GM21825 (cell line): ENCODE measurements at regions not wholly inside any gene's neighbourhood (a gene's known extent, or its start where the extent isn't known, plus 50 kb on each side); places are given as distances from the start of the nearest gene placed in this dataset.

Experiments used
- ATAC-seq: cut with Tn5 transposase; IDR thresholded peaks from one replicate; pipeline ENCODE4 v1.9.1; 2021; ENCODE audit warnings: mild to moderate bottlenecking, moderate library complexity; ENCODE audit not compliant: unreplicated experiment

- peak; percentile 94 for ATAC-seq
Observed at GRCh38 chr7:86949052-86949778, 110.2 kb downstream of the ELAPOR2 start.

GRCh38 chr7:86947929-86948328 lies 111.5 kb downstream of the ELAPOR2 start:
- ATAC-seq = no peak

- ATAC-seq = no peak
Observed at GRCh38 chr7:86943447-86943846, 116.0 kb downstream of the ELAPOR2 start.

- ATAC-seq = no peak
Observed at GRCh38 chr7:86942995-86943394, 116.5 kb downstream of the ELAPOR2 start.

GRCh38 chr7:86942081-86942480 lies 117.4 kb downstream of the ELAPOR2 start:
- ATAC-seq = no peak

- peak; percentile 85 for ATAC-seq
Observed at GRCh38 chr7:86939197-86939814, 120.1 kb downstream of the ELAPOR2 start.

- ATAC-seq = no peak
Observed at GRCh38 chr7:86937363-86937878, 122.0 kb downstream of the ELAPOR2 start.

GRCh38 chr7:86933295-86933845 lies 126.1 kb downstream of the ELAPOR2 start:
- ATAC-seq = no peak

GRCh38 chr7:86932038-86932512 lies 127.4 kb downstream of the ELAPOR2 start:
- ATAC-seq = no peak

- no peak for ATAC-seq
Observed at GRCh38 chr7:86931439-86931838, 128.0 kb downstream of the ELAPOR2 start.

GRCh38 chr7:86930554-86931307 lies 128.7 kb downstream of the ELAPOR2 start:
- no peak for ATAC-seq

- ATAC-seq = no peak
Observed at GRCh38 chr7:86929293-86930109, 130.0 kb downstream of the ELAPOR2 start.

- no peak for ATAC-seq
Observed at GRCh38 chr7:86928308-86928707, 131.1 kb downstream of the ELAPOR2 start.

GRCh38 chr7:86926732-86927131 lies 132.7 kb downstream of the ELAPOR2 start:
- no peak for ATAC-seq

GRCh38 chr7:86925221-86925620 lies 134.2 kb downstream of the ELAPOR2 start:
- ATAC-seq = no peak

GRCh38 chr7:86923527-86923926 lies 135.9 kb downstream of the ELAPOR2 start:
- ATAC-seq = no peak

GRCh38 chr7:86920154-86920553 lies 139.3 kb downstream of the ELAPOR2 start:
- ATAC-seq = no peak

GRCh38 chr7:86918245-86918644 lies 141.2 kb downstream of the ELAPOR2 start:
- no peak for ATAC-seq

- ATAC-seq = no peak
Observed at GRCh38 chr7:86916277-86916825, 143.1 kb downstream of the ELAPOR2 start.

GRCh38 chr7:86914551-86914950 lies 144.9 kb downstream of the ELAPOR2 start:
- ATAC-seq = no peak
